ENCODE measurements at regions not wholly inside any gene's neighbourhood (a gene's known extent, or its start where the extent isn't known, plus 50 kb on each side); places are given as distances from the start of the nearest gene placed in this dataset.

GRCh38 chr6:140320081-140321080 is 945.9 kb upstream of the CITED2 start:
- no peak overlapping the region for H3K9ac ChIP-seq (ENCODE audit: low read length in 5 of 5)
- H3K36me3 ChIP-seq (ENCODE audit: control insufficient read depth in 5 of 5, insufficient read depth in 5 of 5, low read length in 5 of 5): no peaks in the 10 kb centered on the region
- no peaks in the 10 kb centered on the region for H3K27me3 ChIP-seq (ENCODE audit: control insufficient read depth in 5 of 5, insufficient read depth in 4 of 5, low read length in 5 of 5)
- peaks cover 0 to 27% (median 11%) of the 10 kb centered on the region in 5 donors for H3K4me1 ChIP-seq (ENCODE audit: control insufficient read depth in 5 of 5, insufficient read depth in 5 of 5, low read length in 5 of 5)
- peak overlapping the region; percentile 43 for H3K27ac ChIP-seq (ENCODE audit: low read depth, low read length)
- H3K4me3 ChIP-seq (ENCODE audit: low read depth in 1 of 5, low read length in 5 of 5): peak overlapping the region in 1 of 5 donors; percentile 18
- no peaks in the 10 kb centered on the region for H3K9me3 ChIP-seq (ENCODE audit: control insufficient read depth in 5 of 5, low read length in 5 of 5)

GRCh38 chr6:140319209-140319608 is 944.8 kb upstream of the CITED2 start:
- Histone ChIP-seq H3K4me1 (ENCODE audit: control insufficient read depth in 5 of 5, insufficient read depth in 5 of 5, low read length in 5 of 5) (peaks cover 0 to 27% (median 11%) of the 10 kb centered on the region in 5 donors), H3K4me3 (ENCODE audit: low read depth in 1 of 5, low read length in 5 of 5) (peak overlapping the region in 4 of 5 donors; percentile 26 to 47 (median 34)), H3K27ac (ENCODE audit: low read depth, low read length) (no peak overlapping the region), H3K9me3 (ENCODE audit: control insufficient read depth in 5 of 5, low read length in 5 of 5) (no peaks in the 10 kb centered on the region), H3K36me3 (ENCODE audit: control insufficient read depth in 5 of 5, insufficient read depth in 5 of 5, low read length in 5 of 5) (no peaks in the 10 kb centered on the region), H3K9ac (ENCODE audit: low read length in 5 of 5) (no peak overlapping the region), H3K27me3 (ENCODE audit: control insufficient read depth in 5 of 5, insufficient read depth in 4 of 5, low read length in 5 of 5) (no peaks in the 10 kb centered on the region)

- no peaks in the 10 kb centered on the region for H3K36me3 ChIP-seq (ENCODE audit: control insufficient read depth in 5 of 5, insufficient read depth in 5 of 5, low read length in 5 of 5)
- no peaks in the 10 kb centered on the region for H3K27me3 ChIP-seq (ENCODE audit: control insufficient read depth in 5 of 5, insufficient read depth in 4 of 5, low read length in 5 of 5)
- no peak overlapping the region for H3K9ac ChIP-seq (ENCODE audit: low read length in 5 of 5)
- H3K9me3 ChIP-seq (ENCODE audit: control insufficient read depth in 5 of 5, low read length in 5 of 5): no peaks in the 10 kb centered on the region
- H3K4me1 ChIP-seq (ENCODE audit: control insufficient read depth in 5 of 5, insufficient read depth in 5 of 5, low read length in 5 of 5): peaks cover 0 to 27% (median 11%) of the 10 kb centered on the region in 5 donors
- no peak overlapping the region for H3K4me3 ChIP-seq (ENCODE audit: low read depth in 1 of 5, low read length in 5 of 5)
- H3K27ac ChIP-seq (ENCODE audit: low read depth, low read length): no peak overlapping the region
Measured at GRCh38 chr6:140318408-140318807, 944.0 kb upstream of the CITED2 start.

- Histone ChIP-seq H3K27ac (ENCODE audit: low read depth, low read length) (no peak overlapping the region), H3K27me3 (ENCODE audit: control insufficient read depth in 5 of 5, insufficient read depth in 4 of 5, low read length in 5 of 5) (no peaks in the 10 kb centered on the region), H3K4me3 (ENCODE audit: low read depth in 1 of 5, low read length in 5 of 5) (no peak overlapping the region), H3K9ac (ENCODE audit: low read length in 5 of 5) (no peak overlapping the region), H3K4me1 (ENCODE audit: control insufficient read depth in 5 of 5, insufficient read depth in 5 of 5, low read length in 5 of 5) (peaks cover 0 to 27% (median 11%) of the 10 kb centered on the region in 5 donors), H3K36me3 (ENCODE audit: control insufficient read depth in 5 of 5, insufficient read depth in 5 of 5, low read length in 5 of 5) (no peaks in the 10 kb centered on the region), H3K9me3 (ENCODE audit: control insufficient read depth in 5 of 5, low read length in 5 of 5) (no peaks in the 10 kb centered on the region)
Measured at GRCh38 chr6:140317950-140318349, 943.5 kb upstream of the CITED2 start.

- H3K9ac ChIP-seq (ENCODE audit: low read length in 5 of 5): no peak overlapping the region
- no peaks in the 10 kb centered on the region for H3K9me3 ChIP-seq (ENCODE audit: control insufficient read depth in 5 of 5, low read length in 5 of 5)
- no peaks in the 10 kb centered on the region for H3K27me3 ChIP-seq (ENCODE audit: control insufficient read depth in 5 of 5, insufficient read depth in 4 of 5, low read length in 5 of 5)
- peaks cover 0 to 27% (median 11%) of the 10 kb centered on the region in 5 donors for H3K4me1 ChIP-seq (ENCODE audit: control insufficient read depth in 5 of 5, insufficient read depth in 5 of 5, low read length in 5 of 5)
- no peak overlapping the region for H3K27ac ChIP-seq (ENCODE audit: low read depth, low read length)
- no peaks in the 10 kb centered on the region for H3K36me3 ChIP-seq (ENCODE audit: control insufficient read depth in 5 of 5, insufficient read depth in 5 of 5, low read length in 5 of 5)
- no peak overlapping the region for H3K4me3 ChIP-seq (ENCODE audit: low read depth in 1 of 5, low read length in 5 of 5)
Measured at GRCh38 chr6:140316966-140317365, 942.5 kb upstream of the CITED2 start.

- H3K27ac ChIP-seq (ENCODE audit: low read depth, low read length): no peak overlapping the region
- H3K27me3 ChIP-seq (ENCODE audit: control insufficient read depth in 5 of 5, insufficient read depth in 4 of 5, low read length in 5 of 5): no peaks in the 10 kb centered on the region
- H3K9ac ChIP-seq (ENCODE audit: low read length in 5 of 5): no peak overlapping the region
- no peak overlapping the region for H3K4me3 ChIP-seq (ENCODE audit: low read depth in 1 of 5, low read length in 5 of 5)
- H3K36me3 ChIP-seq (ENCODE audit: control insufficient read depth in 5 of 5, insufficient read depth in 5 of 5, low read length in 5 of 5): no peaks in the 10 kb centered on the region
- no peaks in the 10 kb centered on the region for H3K9me3 ChIP-seq (ENCODE audit: control insufficient read depth in 5 of 5, low read length in 5 of 5)
- H3K4me1 ChIP-seq (ENCODE audit: control insufficient read depth in 5 of 5, insufficient read depth in 5 of 5, low read length in 5 of 5): peaks cover 0 to 9% (median 4%) of the 10 kb centered on the region in 5 donors
Measured at GRCh38 chr6:140314682-140315081, 940.2 kb upstream of the CITED2 start.

- H3K9me3 ChIP-seq (ENCODE audit: control insufficient read depth in 5 of 5, low read length in 5 of 5): no peaks in the 10 kb centered on the region
- H3K4me1 ChIP-seq (ENCODE audit: control insufficient read depth in 5 of 5, insufficient read depth in 5 of 5, low read length in 5 of 5): no peaks in the 10 kb centered on the region
- H3K36me3 ChIP-seq (ENCODE audit: control insufficient read depth in 5 of 5, insufficient read depth in 5 of 5, low read length in 5 of 5): no peaks in the 10 kb centered on the region
- H3K27ac ChIP-seq (ENCODE audit: low read depth, low read length): no peak overlapping the region
- H3K9ac ChIP-seq (ENCODE audit: low read length in 5 of 5): no peak overlapping the region
- H3K27me3 ChIP-seq (ENCODE audit: control insufficient read depth in 5 of 5, insufficient read depth in 4 of 5, low read length in 5 of 5): no peaks in the 10 kb centered on the region
- H3K4me3 ChIP-seq (ENCODE audit: low read depth in 1 of 5, low read length in 5 of 5): no peak overlapping the region
Measured at GRCh38 chr6:140311146-140311545, 936.7 kb upstream of the CITED2 start.

- H3K27ac ChIP-seq (ENCODE audit: low read depth, low read length): no peak overlapping the region
- no peak overlapping the region for H3K4me3 ChIP-seq (ENCODE audit: low read depth in 1 of 5, low read length in 5 of 5)
- H3K9me3 ChIP-seq (ENCODE audit: control insufficient read depth in 5 of 5, low read length in 5 of 5): no peaks in the 10 kb centered on the region
- no peak overlapping the region for H3K9ac ChIP-seq (ENCODE audit: low read length in 5 of 5)
- H3K27me3 ChIP-seq (ENCODE audit: control insufficient read depth in 5 of 5, insufficient read depth in 4 of 5, low read length in 5 of 5): no peaks in the 10 kb centered on the region
- no peaks in the 10 kb centered on the region for H3K36me3 ChIP-seq (ENCODE audit: control insufficient read depth in 5 of 5, insufficient read depth in 5 of 5, low read length in 5 of 5)
- no peaks in the 10 kb centered on the region for H3K4me1 ChIP-seq (ENCODE audit: control insufficient read depth in 5 of 5, insufficient read depth in 5 of 5, low read length in 5 of 5)
Measured at GRCh38 chr6:140303218-140303949, 928.9 kb upstream of the CITED2 start.

- Histone ChIP-seq H3K4me1 (ENCODE audit: control insufficient read depth in 5 of 5, insufficient read depth in 5 of 5, low read length in 5 of 5) (no peaks in the 10 kb centered on the region), H3K27ac (ENCODE audit: low read depth, low read length) (no peak overlapping the region), H3K9ac (ENCODE audit: low read length in 5 of 5) (no peak overlapping the region), H3K36me3 (ENCODE audit: control insufficient read depth in 5 of 5, insufficient read depth in 5 of 5, low read length in 5 of 5) (no peaks in the 10 kb centered on the region), H3K27me3 (ENCODE audit: control insufficient read depth in 5 of 5, insufficient read depth in 4 of 5, low read length in 5 of 5) (no peaks in the 10 kb centered on the region), H3K4me3 (ENCODE audit: low read depth in 1 of 5, low read length in 5 of 5) (no peak overlapping the region), H3K9me3 (ENCODE audit: control insufficient read depth in 5 of 5, low read length in 5 of 5) (peaks cover 0 to 5% (median 0%) of the 10 kb centered on the region in 5 donors)
Measured at GRCh38 chr6:140300331-140300730, 925.9 kb upstream of the CITED2 start.

GRCh38 chr6:140289186-140289585 is 914.7 kb upstream of the CITED2 start:
- Histone ChIP-seq H3K9ac (ENCODE audit: low read length in 5 of 5) (no peak overlapping the region), H3K36me3 (ENCODE audit: control insufficient read depth in 5 of 5, insufficient read depth in 5 of 5, low read length in 5 of 5) (no peaks in the 10 kb centered on the region), H3K4me3 (ENCODE audit: low read depth in 1 of 5, low read length in 5 of 5) (no peak overlapping the region), H3K27ac (ENCODE audit: low read depth, low read length) (no peak overlapping the region), H3K9me3 (ENCODE audit: control insufficient read depth in 5 of 5, low read length in 5 of 5) (peaks cover 0 to 2% (median 0%) of the 10 kb centered on the region in 5 donors), H3K27me3 (ENCODE audit: control insufficient read depth in 5 of 5, insufficient read depth in 4 of 5, low read length in 5 of 5) (no peaks in the 10 kb centered on the region), H3K4me1 (ENCODE audit: control insufficient read depth in 5 of 5, insufficient read depth in 5 of 5, low read length in 5 of 5) (no peaks in the 10 kb centered on the region)
